Keratinocyte (primary cell): ENCODE measurements at regions not wholly inside any gene's neighbourhood (a gene's known extent, or its start where the extent isn't known, plus 50 kb on each side); places are given as distances from the start of the nearest gene placed in this dataset.

Experiments
- DNase-seq: peaks from one replicate; pipeline ENCODE4 v3.0.0-alpha.2; 2011; ENCODE audit warnings: low read depth, missing footprints, low spot score
- FAIRE-seq: peaks from 2 replicates; lab custom pipeline; 2011; peaks lifted over from hg19 to GRCh38; lab: Jason Lieb, UNC
- H2AFZ ChIP-seq: 2 replicates; pipeline ENCODE4 v1.6.0; 2012; ENCODE audit warnings: low read length, control low read depth, inconsistent platforms; ENCODE audit not compliant: control insufficient read depth
- H3K27ac ChIP-seq: 2 replicates; pipeline ENCODE4 v1.5.1; 2011; ENCODE audit warnings: low read length; ENCODE audit not compliant: control insufficient read depth, insufficient read depth
- H3K27me3 ChIP-seq: 3 replicates; pipeline ENCODE4 v1.6.0; 2011; ENCODE audit warnings: low read length; ENCODE audit not compliant: control insufficient read depth, insufficient read depth; ENCODE audit errors: extremely low read depth
- H3K36me3 ChIP-seq, 2 experiments: 2 replicates in 1 of 2; 3 replicates in 1 of 2; pipeline ENCODE4 v1.5.1; 2011; ENCODE audit warnings: low read length in 2 of 2, mild to moderate bottlenecking in 1 of 2; ENCODE audit not compliant: control insufficient read depth in 2 of 2, insufficient read depth in 2 of 2; ENCODE audit errors: extremely low read depth in 1 of 2
- H3K4me1 ChIP-seq: 3 replicates; pipeline ENCODE4 v1.5.1; 2011; ENCODE audit warnings: low read length; ENCODE audit not compliant: control insufficient read depth, insufficient read depth; ENCODE audit errors: extremely low read depth
- H3K4me2 ChIP-seq: 3 replicates; pipeline ENCODE4 v1.6.0; 2011; ENCODE audit warnings: low read depth, low read length; ENCODE audit not compliant: control insufficient read depth, insufficient read depth; ENCODE audit errors: extremely low read depth
- H3K4me3 ChIP-seq, 3 experiments: fragments of 200-600 bp in 1 of 3; sonication (generic) in 1 of 3; 2 replicates in 2 of 3; 3 replicates in 1 of 3; pipeline ENCODE4 v1.5.1; 2011 to 2016; ENCODE audit warnings: low read length in 3 of 3, mild to moderate bottlenecking in 3 of 3, control low read depth in 2 of 3, inconsistent platforms in 1 of 3, low read depth in 1 of 3, mixed read lengths in 1 of 3, mixed run types in 1 of 3, moderate library complexity in 1 of 3; ENCODE audit not compliant: control insufficient read depth in 2 of 3, insufficient read depth in 2 of 3; ENCODE audit errors: extremely low read depth in 1 of 3
- H3K79me2 ChIP-seq: 2 replicates; pipeline ENCODE4 v1.6.0; 2012; ENCODE audit warnings: low read length; ENCODE audit not compliant: control insufficient read depth, insufficient read depth
- H3K9ac ChIP-seq: 3 replicates; pipeline ENCODE4 v1.6.0; 2011; ENCODE audit warnings: low read length; ENCODE audit not compliant: control insufficient read depth, insufficient read depth; ENCODE audit errors: extremely low read depth
- H3K9me1 ChIP-seq: 3 replicates; pipeline ENCODE4 v1.6.0; 2011; ENCODE audit warnings: low read length; ENCODE audit not compliant: control insufficient read depth, insufficient read depth; ENCODE audit errors: extremely low read depth
- H3K9me3 ChIP-seq: 2 replicates; pipeline ENCODE4 v1.5.1; 2012; ENCODE audit warnings: low read depth, low read length; ENCODE audit not compliant: control insufficient read depth
- H4K20me1 ChIP-seq: 3 replicates; pipeline ENCODE4 v1.6.0; 2011; ENCODE audit warnings: low read length; ENCODE audit not compliant: control insufficient read depth, insufficient read depth; ENCODE audit errors: extremely low read depth
- EZH2 ChIP-seq: IDR thresholded peaks from one replicate; pipeline ENCODE4 v1.6.1; 2012; ENCODE audit warnings: inconsistent platforms, mild to moderate bottlenecking, low read length, moderate library complexity
- dilution Hi-C: fragments of 300-500 bp; cut with MboI; formaldehyde crosslinking; loops from one replicate; pipeline ENCODE4 v1.7.0; 2020; ENCODE audit warnings: low sequenced_read_pairs; ENCODE audit not compliant: extremely low pct_ligation_motif_present
- TF ChIP-seq, protein P1 (sequence below), 3 experiments: IDR thresholded peaks in 1 of 3; conservative IDR thresholded peaks in 1 of 3; optimal IDR thresholded peaks in 1 of 3; 2 replicates in 2 of 3; 3 replicates in 1 of 3; pipeline versions ENCODE3 to v1.5.1; 2011; ENCODE audit warnings: low read length in 3 of 3, mild to moderate bottlenecking in 3 of 3, moderate library complexity in 2 of 3, control low read depth in 1 of 3, inconsistent platforms in 1 of 3; ENCODE audit not compliant: insufficient read depth in 2 of 3; ENCODE audit errors: extremely low read depth in 1 of 3

DNA sequence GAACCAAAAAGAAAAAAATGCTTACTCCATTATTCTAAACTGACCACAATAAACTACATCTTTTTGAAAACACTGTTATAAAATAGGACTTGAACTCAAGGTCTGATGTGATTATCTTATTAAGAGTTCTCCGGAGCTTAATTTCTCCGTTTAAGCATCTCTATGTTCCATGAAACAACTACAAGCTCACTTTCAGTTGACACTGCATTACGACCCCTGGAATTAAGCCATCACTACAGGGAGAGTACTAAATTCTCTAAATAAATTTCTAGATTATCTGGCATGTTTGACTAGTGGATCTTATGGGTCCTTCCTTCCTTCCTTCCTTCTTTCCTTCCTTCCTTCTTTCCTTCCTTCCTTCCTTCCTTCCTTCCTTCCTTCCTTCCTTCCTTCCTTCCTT, 249.0 kb downstream of the IKZF2 start:
- FAIRE-seq = no peak

DNA sequence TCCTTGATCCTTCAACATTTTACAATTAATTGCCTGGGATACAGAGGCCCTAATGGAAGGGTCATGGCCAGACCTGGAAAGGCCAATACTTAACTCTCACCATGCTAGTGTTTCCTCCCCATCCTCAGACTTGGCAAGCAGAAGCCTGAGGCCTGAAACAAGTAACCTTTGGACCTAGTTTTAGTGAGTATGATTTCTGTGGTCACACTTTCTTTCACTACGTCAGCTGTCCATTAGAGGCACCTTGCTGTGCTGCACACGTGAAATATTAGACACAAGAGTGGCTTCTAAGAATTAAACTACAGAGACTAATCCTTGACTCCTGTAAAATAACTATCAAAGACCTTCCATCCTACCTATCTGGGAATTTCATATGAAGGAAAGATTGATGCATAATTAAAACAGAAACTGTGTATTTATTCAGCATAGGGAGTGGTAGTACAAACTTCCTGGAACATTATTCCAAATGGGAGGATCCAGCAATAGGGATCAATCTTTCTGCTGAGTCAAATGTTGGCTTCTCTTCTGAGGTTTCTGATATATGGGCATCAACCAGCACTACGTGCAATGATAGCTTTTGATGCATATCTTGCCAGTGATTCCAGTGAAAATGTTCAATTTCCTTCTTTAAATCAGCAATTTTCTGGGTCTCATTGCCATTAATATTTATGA, 249.7 kb downstream of the IKZF2 start:
- Histone ChIP-seq H3K79me2 (no peaks in the 10 kb centered on the region), H2AFZ (no peak overlapping the region), H3K9ac (no peak overlapping the region), H3K9me1 (no peaks in the 10 kb centered on the region), H3K4me3 (no peak overlapping the region), H3K36me3 (no peaks in the 10 kb centered on the region), H4K20me1 (no peaks in the 10 kb centered on the region), H3K9me3 (no peaks in the 10 kb centered on the region), H3K27ac (no peak overlapping the region), H3K4me1 (peaks cover 31% of the 10 kb centered on the region), H3K4me2 (no peak overlapping the region), H3K27me3 (no peaks in the 10 kb centered on the region)
- no peak for FAIRE-seq
- DNase-seq = no peak
- TF ChIP-seq, protein P1, sequence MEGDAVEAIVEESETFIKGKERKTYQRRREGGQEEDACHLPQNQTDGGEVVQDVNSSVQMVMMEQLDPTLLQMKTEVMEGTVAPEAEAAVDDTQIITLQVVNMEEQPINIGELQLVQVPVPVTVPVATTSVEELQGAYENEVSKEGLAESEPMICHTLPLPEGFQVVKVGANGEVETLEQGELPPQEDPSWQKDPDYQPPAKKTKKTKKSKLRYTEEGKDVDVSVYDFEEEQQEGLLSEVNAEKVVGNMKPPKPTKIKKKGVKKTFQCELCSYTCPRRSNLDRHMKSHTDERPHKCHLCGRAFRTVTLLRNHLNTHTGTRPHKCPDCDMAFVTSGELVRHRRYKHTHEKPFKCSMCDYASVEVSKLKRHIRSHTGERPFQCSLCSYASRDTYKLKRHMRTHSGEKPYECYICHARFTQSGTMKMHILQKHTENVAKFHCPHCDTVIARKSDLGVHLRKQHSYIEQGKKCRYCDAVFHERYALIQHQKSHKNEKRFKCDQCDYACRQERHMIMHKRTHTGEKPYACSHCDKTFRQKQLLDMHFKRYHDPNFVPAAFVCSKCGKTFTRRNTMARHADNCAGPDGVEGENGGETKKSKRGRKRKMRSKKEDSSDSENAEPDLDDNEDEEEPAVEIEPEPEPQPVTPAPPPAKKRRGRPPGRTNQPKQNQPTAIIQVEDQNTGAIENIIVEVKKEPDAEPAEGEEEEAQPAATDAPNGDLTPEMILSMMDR (optimal IDR thresholded peaks at IDR 0.05 in 1 of 3, IDR thresholded peaks at IDR 0.05 in 1 of 3, conservative IDR thresholded peaks at IDR 0.05 in 1 of 3; ENCODE audit: extremely low read depth in 1 of 3, insufficient read depth in 2 of 3, low read length in 3 of 3) = no peak
- TF ChIP-seq EZH2 = no peak
- dilution Hi-C loops = no loop called here

More for the DNA sequence above, 249.0 kb downstream of the IKZF2 start:
- dilution Hi-C loops = no loop called here
- Histone ChIP-seq H3K79me2 (no peaks in the 10 kb centered on the region), H3K4me1 (peaks cover 31% of the 10 kb centered on the region), H3K27ac (no peak overlapping the region), H3K9ac (no peak overlapping the region), H3K4me2 (no peak overlapping the region), H3K9me1 (no peaks in the 10 kb centered on the region), H3K36me3 (no peaks in the 10 kb centered on the region), H2AFZ (no peak overlapping the region), H3K9me3 (no peaks in the 10 kb centered on the region), H3K27me3 (no peaks in the 10 kb centered on the region), H3K4me3 (no peak overlapping the region), H4K20me1 (no peaks in the 10 kb centered on the region)
- no peak for DNase-seq
- no peak for TF ChIP-seq EZH2
- TF ChIP-seq, protein P1 (optimal IDR thresholded peaks at IDR 0.05 in 1 of 3, IDR thresholded peaks at IDR 0.05 in 1 of 3, conservative IDR thresholded peaks at IDR 0.05 in 1 of 3; ENCODE audit: extremely low read depth in 1 of 3, insufficient read depth in 2 of 3, low read length in 3 of 3) = no peak
